MCF 10A (cell line): ENCODE measurements at regions not wholly inside any gene's neighbourhood (a gene's known extent, or its start where the extent isn't known, plus 50 kb on each side); places are given as distances from the start of the nearest gene placed in this dataset.
A peak's percentile ranks its signal among the peaks of the same experiment; 100 is the strongest.

Source experiments
- BruUV-seq: library from RNA; stranded (reverse); fragments of 400-500 nt; replicated peaks from 2 replicates; lab custom pipeline; 2021; lab: Mats Ljungman, UMichigan
- CTCF ChIA-PET: fragments of 300-600 bp; sonication (Branson Sonifier 250); formaldehyde crosslinking; extraction: SDS; loops from one replicate; lab custom pipeline; 2021; ENCODE audit warnings: antibody characterized with exemption, inconsistent platforms; lab: Yijun Ruan, JAX
- POLR2A ChIA-PET: fragments of 300-600, 350-650 bp; sonication (Branson Sonifier 250); formaldehyde crosslinking; extraction: SDS; loops from one replicate; lab custom pipeline; 2020; ENCODE audit warnings: antibody characterized with exemption, inconsistent platforms; lab: Yijun Ruan, JAX
- DNase-seq: peaks from one replicate; pipeline ENCODE4 v3.0.0-alpha.2; 2018; ENCODE audit not compliant: unreplicated experiment
- H3K27ac Mint-ChIP-seq: one replicate; pipeline ENCODE4 v1.8.0; 2022; ENCODE audit warnings: mild to moderate bottlenecking, low read depth, mixed read lengths; ENCODE audit not compliant: unreplicated experiment
- H3K27me3 Mint-ChIP-seq: one replicate; pipeline ENCODE4 v1.8.0; 2022; ENCODE audit warnings: mixed read lengths; ENCODE audit not compliant: insufficient read depth, unreplicated experiment
- H3K36me3 Mint-ChIP-seq: one replicate; pipeline ENCODE4 v1.8.0; 2022; ENCODE audit warnings: mild to moderate bottlenecking, moderate library complexity, mixed read lengths; ENCODE audit not compliant: insufficient read depth, unreplicated experiment
- H3K4me1 Mint-ChIP-seq: one replicate; pipeline ENCODE4 v1.8.0; 2022; ENCODE audit warnings: mixed read lengths; ENCODE audit not compliant: insufficient read depth, unreplicated experiment
- H3K4me3 Mint-ChIP-seq: one replicate; pipeline ENCODE4 v1.8.0; 2022; ENCODE audit warnings: mild to moderate bottlenecking, moderate library complexity, mixed read lengths; ENCODE audit not compliant: unreplicated experiment
- H3K9me3 Mint-ChIP-seq: one replicate; pipeline ENCODE4 v1.8.0; 2022; ENCODE audit warnings: mixed read lengths; ENCODE audit not compliant: unreplicated experiment
- intact Hi-C: fragments of 100-400 bp; cut with micrococcal nuclease; formaldehyde crosslinking; loops from 2 replicates; pipeline ENCODE4 v1.14.1; 2022
- TF ChIP-seq, protein P1 (sequence below): fragments of 200-600 bp; IDR thresholded peaks from one replicate; pipeline ENCODE4 v1.8.0; 2022; ENCODE audit warnings: antibody characterized with exemption, mild to moderate bottlenecking; ENCODE audit not compliant: unreplicated experiment

DNA sequence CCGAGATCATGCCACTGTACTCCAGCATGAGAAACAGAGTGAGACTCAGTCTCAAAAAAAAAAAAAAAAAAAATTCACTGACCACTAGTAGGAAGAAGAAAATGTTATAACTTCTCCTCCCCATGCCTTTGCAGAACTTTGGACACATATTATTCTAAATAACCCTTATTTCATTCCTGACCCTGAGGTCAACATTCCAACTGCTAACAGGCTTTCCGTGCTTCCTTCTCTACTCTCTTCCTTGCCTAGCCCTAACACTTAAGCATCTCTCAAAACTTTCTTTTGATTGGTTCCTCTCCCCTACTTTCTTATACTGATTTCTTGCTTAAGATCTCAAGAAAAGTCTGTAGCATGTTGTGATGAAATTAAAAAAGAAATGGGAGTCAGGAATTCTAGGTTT lies 146.8 kb downstream of the MEX3B start:
- ChIA-PET POLR2A (no interaction called here), CTCF (interaction anchor here (0.6 kb wide), 1 partner anchor 222 kb away, joined by 3 read pairs; no protein-coding TSS in a partner anchor)
- Mint-ChIP-seq H3K4me1 (peaks cover 9% of the 10 kb centered on the region), H3K27me3 (no peaks in the 10 kb centered on the region), H3K9me3 (no peaks in the 10 kb centered on the region), H3K4me3 (no peak overlapping the region), H3K27ac (no peak overlapping the region), H3K36me3 (no peaks in the 10 kb centered on the region)
- TF ChIP-seq, protein P1, sequence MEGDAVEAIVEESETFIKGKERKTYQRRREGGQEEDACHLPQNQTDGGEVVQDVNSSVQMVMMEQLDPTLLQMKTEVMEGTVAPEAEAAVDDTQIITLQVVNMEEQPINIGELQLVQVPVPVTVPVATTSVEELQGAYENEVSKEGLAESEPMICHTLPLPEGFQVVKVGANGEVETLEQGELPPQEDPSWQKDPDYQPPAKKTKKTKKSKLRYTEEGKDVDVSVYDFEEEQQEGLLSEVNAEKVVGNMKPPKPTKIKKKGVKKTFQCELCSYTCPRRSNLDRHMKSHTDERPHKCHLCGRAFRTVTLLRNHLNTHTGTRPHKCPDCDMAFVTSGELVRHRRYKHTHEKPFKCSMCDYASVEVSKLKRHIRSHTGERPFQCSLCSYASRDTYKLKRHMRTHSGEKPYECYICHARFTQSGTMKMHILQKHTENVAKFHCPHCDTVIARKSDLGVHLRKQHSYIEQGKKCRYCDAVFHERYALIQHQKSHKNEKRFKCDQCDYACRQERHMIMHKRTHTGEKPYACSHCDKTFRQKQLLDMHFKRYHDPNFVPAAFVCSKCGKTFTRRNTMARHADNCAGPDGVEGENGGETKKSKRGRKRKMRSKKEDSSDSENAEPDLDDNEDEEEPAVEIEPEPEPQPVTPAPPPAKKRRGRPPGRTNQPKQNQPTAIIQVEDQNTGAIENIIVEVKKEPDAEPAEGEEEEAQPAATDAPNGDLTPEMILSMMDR = no peak
- DNase-seq = no peak
- BruUV-seq = no TSS peak
- intact Hi-C loops = no loop called here

DNA sequence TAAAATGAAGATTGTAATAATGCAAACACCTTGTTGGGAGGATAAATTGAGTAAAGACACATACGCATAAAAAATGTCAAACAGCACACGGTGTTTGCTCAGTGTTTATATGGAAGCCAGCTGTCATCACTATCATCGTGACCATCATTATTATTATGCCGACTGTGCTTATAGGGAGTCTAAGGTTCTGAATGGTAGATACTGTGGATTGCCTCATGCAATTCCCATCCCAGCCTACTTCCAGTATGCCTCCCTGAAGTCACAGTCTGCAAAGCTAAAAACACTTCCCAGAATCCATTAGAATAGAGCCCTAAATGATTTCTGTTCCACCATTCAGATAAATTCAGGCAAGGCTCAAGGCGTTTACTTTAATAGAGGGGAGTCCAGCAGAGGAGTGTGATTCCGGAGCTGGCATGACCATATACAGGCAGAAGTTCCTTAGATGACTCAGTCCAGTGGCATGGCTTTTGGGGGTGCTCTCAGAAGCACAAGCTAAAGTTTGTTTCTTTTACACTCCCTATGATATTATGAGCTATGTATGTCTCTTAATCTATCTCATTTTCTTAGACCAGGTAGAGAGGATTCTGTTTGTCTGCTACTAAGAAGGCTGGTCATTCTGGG lies 148.7 kb downstream of the MEX3B start:
- POLR2A ChIA-PET = interaction anchor here (1.7 kb wide), 1 partner anchor 9 kb away, joined by 8 read pairs; no protein-coding TSS in a partner anchor
- Mint-ChIP-seq H3K27me3 (no peaks in the 10 kb centered on the region), H3K27ac (peak overlapping the region; percentile 44), H3K9me3 (no peaks in the 10 kb centered on the region), H3K4me3 (no peak overlapping the region), H3K4me1 (peaks cover 16% of the 10 kb centered on the region), H3K36me3 (no peaks in the 10 kb centered on the region)
- BruUV-seq = no TSS peak
- peak; percentile 41 for DNase-seq
- TF ChIP-seq, protein P1 = no peak
- intact Hi-C loops = no loop called here
- CTCF ChIA-PET = interaction anchor here (1.2 kb wide), 1 partner anchor 631 kb away, joined by 3 read pairs; no protein-coding TSS in a partner anchor

DNA sequence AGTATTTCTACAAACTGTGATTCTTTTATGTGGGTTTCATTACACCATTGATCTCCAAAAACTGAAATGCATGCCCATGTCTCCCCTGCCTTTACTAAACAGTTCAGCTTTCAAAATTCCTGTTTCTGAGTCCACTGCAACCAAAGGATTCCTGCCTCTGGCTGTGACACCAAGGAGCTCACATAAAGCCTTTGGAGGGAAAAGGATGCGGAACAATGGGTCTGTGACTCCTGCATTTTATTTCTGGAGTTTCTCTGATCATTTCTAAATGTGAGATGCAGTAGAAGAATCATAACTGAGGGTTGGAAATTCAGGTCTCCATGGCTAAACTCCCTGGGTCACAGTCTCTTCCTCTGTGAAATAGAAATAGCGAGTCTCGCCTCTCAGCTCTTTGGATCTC lies 149.5 kb downstream of the MEX3B start:
- H3K4me3 Mint-ChIP-seq = no peak overlapping the region
- POLR2A ChIA-PET = interaction anchor here (0.6 to 0.9 kb wide), 2 partner anchors 9 to 49 kb away, joined by 5 read pairs; no protein-coding TSS in a partner anchor
- H3K27me3 Mint-ChIP-seq = no peaks in the 10 kb centered on the region
- no peak overlapping the region for H3K27ac Mint-ChIP-seq
- peaks cover 16% of the 10 kb centered on the region for H3K4me1 Mint-ChIP-seq
- CTCF ChIA-PET = no interaction called here
- intact Hi-C loops = no loop called here
- TF ChIP-seq, protein P1 = no peak
- no peak for DNase-seq
- H3K9me3 Mint-ChIP-seq = no peaks in the 10 kb centered on the region
- BruUV-seq = no TSS peak
- no peaks in the 10 kb centered on the region for H3K36me3 Mint-ChIP-seq

DNA sequence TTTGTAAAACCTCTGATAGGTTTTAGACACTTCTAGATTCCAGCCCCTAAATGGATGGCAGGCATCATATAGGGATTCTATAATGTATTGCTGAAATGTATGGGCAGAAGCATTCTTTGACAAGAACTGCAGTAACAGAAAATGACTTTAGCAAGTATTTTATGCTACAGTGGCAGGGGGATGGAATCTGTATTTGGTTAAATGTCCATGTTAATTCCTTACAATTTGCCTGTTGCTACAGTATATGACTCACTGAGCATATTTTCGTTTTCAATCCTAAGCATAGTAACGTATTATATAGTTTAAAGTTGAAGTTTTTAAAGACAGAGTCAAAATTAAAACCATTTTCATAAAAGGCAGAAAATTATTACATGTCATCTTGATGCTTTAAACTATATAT lies 150.1 kb downstream of the MEX3B start:
- no peak overlapping the region for H3K27ac Mint-ChIP-seq
- no peaks in the 10 kb centered on the region for H3K36me3 Mint-ChIP-seq
- H3K4me3 Mint-ChIP-seq = no peak overlapping the region
- TF ChIP-seq, protein P1 = no peak
- H3K4me1 Mint-ChIP-seq = peaks cover 16% of the 10 kb centered on the region
- H3K9me3 Mint-ChIP-seq = no peaks in the 10 kb centered on the region
- POLR2A ChIA-PET = interaction anchor here (0.9 kb wide), 1 partner anchor 8 kb away, joined by 5 read pairs; no protein-coding TSS in a partner anchor
- intact Hi-C loops = no loop called here
- no peak for DNase-seq
- CTCF ChIA-PET = no interaction called here
- no TSS peak for BruUV-seq
- no peaks in the 10 kb centered on the region for H3K27me3 Mint-ChIP-seq
